GM23338 (cell line): ENCODE measurements at regions not wholly inside any gene's neighbourhood (a gene's known extent, or its start where the extent isn't known, plus 50 kb on each side); places are given as distances from the start of the nearest gene placed in this dataset.

Experiments
- ATAC-seq: fragments of 200-7000 bp; cut with Tn5 transposase; 3 replicates; pipeline ENCODE4 v1.9.1; 2020
- DNase-seq: peaks from one replicate; pipeline ENCODE4 v3.0.0-alpha.2; 2015; ENCODE audit warnings: low spot score
- H2AFZ ChIP-seq: fragments of 200-600 bp; sonication (generic); 2 replicates; pipeline ENCODE4 v1.8.0; 2016; ENCODE audit warnings: antibody characterized with exemption, mild to moderate bottlenecking, moderate library complexity
- H3F3A ChIP-seq: fragments of 200-600 bp; sonication (generic); replicated peaks from 2 replicates; pipeline ENCODE4 v1.8.0; 2017; ENCODE audit warnings: antibody characterized with exemption, mixed run types, low read depth
- H3K27ac ChIP-seq: fragments of 200-600 bp; sonication (generic); 2 replicates; pipeline ENCODE4 v1.6.1; 2016; ENCODE audit warnings: low read depth
- H3K27me3 ChIP-seq: fragments of 200-600 bp; sonication (generic); 2 replicates; pipeline ENCODE4 v1.8.0; 2016; ENCODE audit warnings: mild to moderate bottlenecking, mixed run types, moderate library complexity; ENCODE audit not compliant: insufficient read depth
- H3K36me3 ChIP-seq: fragments of 200-600 bp; sonication (generic); 2 replicates; pipeline ENCODE4 v1.8.0; 2016; ENCODE audit warnings: mild to moderate bottlenecking; ENCODE audit not compliant: insufficient read depth
- H3K4me1 ChIP-seq: fragments of 200-600 bp; sonication (generic); 2 replicates; pipeline ENCODE4 v1.8.0; 2016; ENCODE audit warnings: mild to moderate bottlenecking, moderate library complexity; ENCODE audit not compliant: insufficient read depth
- H3K4me2 ChIP-seq: fragments of 200-600 bp; sonication (generic); 2 replicates; pipeline ENCODE4 v1.7.1; 2017; ENCODE audit warnings: mixed run types
- H3K4me3 ChIP-seq: fragments of 200-600 bp; sonication (generic); 2 replicates; pipeline ENCODE4 v1.6.1; 2016; ENCODE audit warnings: mixed run types
- H3K79me2 ChIP-seq: fragments of 200-600 bp; sonication (generic); replicated peaks from 2 replicates; pipeline ENCODE4 v1.8.0; 2017; ENCODE audit warnings: mild to moderate bottlenecking; ENCODE audit not compliant: insufficient read depth
- H3K9me2 ChIP-seq: fragments of 200-600 bp; sonication (generic); 2 replicates; pipeline ENCODE4 v1.8.0; 2017; ENCODE audit not compliant: insufficient read depth
- H4K20me1 ChIP-seq: fragments of 200-600 bp; sonication (generic); replicated peaks from 2 replicates; pipeline ENCODE4 v1.8.0; 2017; ENCODE audit warnings: mild to moderate bottlenecking; ENCODE audit not compliant: insufficient read depth
- H3K27ac Mint-ChIP-seq: 2 replicates; pipeline ENCODE4 v1.8.0; 2020; ENCODE audit warnings: inconsistent platforms, mild to moderate bottlenecking, moderate library complexity, mixed read lengths
- H3K27me3 Mint-ChIP-seq: 3 replicates; pipeline ENCODE4 v1.8.0; 2022; ENCODE audit warnings: low read depth, mild to moderate bottlenecking, moderate library complexity, mixed read lengths, inconsistent platforms; ENCODE audit not compliant: insufficient read depth, poor library complexity
- H3K36me3 Mint-ChIP-seq: 3 replicates; pipeline ENCODE4 v1.8.0; 2021; ENCODE audit warnings: low read depth, mild to moderate bottlenecking, inconsistent platforms, moderate library complexity, mixed read lengths
- H3K4me1 Mint-ChIP-seq: 3 replicates; pipeline ENCODE4 v1.8.0; 2020; ENCODE audit warnings: mild to moderate bottlenecking, inconsistent platforms, mixed read lengths
- H3K4me3 Mint-ChIP-seq: 3 replicates; pipeline ENCODE4 v1.8.0; 2021; ENCODE audit warnings: moderate library complexity, mild to moderate bottlenecking, inconsistent platforms, mixed read lengths
- H3K9me3 Mint-ChIP-seq: 3 replicates; pipeline ENCODE4 v1.8.0; 2020; ENCODE audit warnings: moderate library complexity, mild to moderate bottlenecking, inconsistent platforms, mixed read lengths
- CREB1 ChIP-seq: fragments of 250-450 bp; sonication (Bioruptor Pico); IDR thresholded peaks from 2 replicates; pipeline ENCODE4 v1.5.0; 2020; ENCODE audit warnings: low read depth, mild to moderate bottlenecking, moderate library complexity
- ETS1 ChIP-seq: IDR thresholded peaks from 2 replicates; pipeline ENCODE4 v1.6.1; 2016; ENCODE audit warnings: antibody characterized with exemption
- EZH2 ChIP-seq: fragments of 200-600 bp; sonication (generic); IDR thresholded peaks from one replicate; pipeline ENCODE4 v1.8.0; 2017; ENCODE audit warnings: antibody characterized with exemption, mild to moderate bottlenecking, low read depth; ENCODE audit not compliant: unreplicated experiment
- EZH2phosphoT487 ChIP-seq: fragments of 200-600 bp; sonication (generic); IDR thresholded peaks from one replicate; pipeline ENCODE4 v1.8.1; 2018; ENCODE audit warnings: antibody characterized with exemption; ENCODE audit not compliant: unreplicated experiment
- JUNB ChIP-seq: IDR thresholded peaks from one replicate; pipeline ENCODE4 v1.6.1; 2016; ENCODE audit warnings: antibody characterized with exemption; ENCODE audit not compliant: unreplicated experiment
- NANOG ChIP-seq: IDR thresholded peaks from 2 replicates; pipeline ENCODE4 v1.6.1; 2016; ENCODE audit warnings: antibody characterized with exemption, borderline replicate concordance
- POLR2AphosphoS5 ChIP-seq: IDR thresholded peaks from 2 replicates; pipeline ENCODE4 v1.6.1; 2016; ENCODE audit warnings: antibody characterized with exemption, low read depth
- STAT1 ChIP-seq: IDR thresholded peaks from one replicate; pipeline ENCODE4 v1.6.1; 2016; ENCODE audit warnings: antibody characterized with exemption; ENCODE audit not compliant: unreplicated experiment
- ZNF114 ChIP-seq: fragments of 250-450 bp; sonication (Bioruptor Pico); IDR thresholded peaks from 2 replicates; pipeline ENCODE4 v1.5.0; 2020; ENCODE audit warnings: mild to moderate bottlenecking, moderate library complexity
- ZNF331 ChIP-seq: fragments of 250-450 bp; sonication (Bioruptor Pico); IDR thresholded peaks from 2 replicates; pipeline ENCODE4 v1.5.0; 2020; ENCODE audit warnings: low read depth, mild to moderate bottlenecking, moderate library complexity
- ZNF462 ChIP-seq: fragments of 250-450 bp; sonication (Bioruptor Pico); IDR thresholded peaks from 2 replicates; pipeline ENCODE4 v1.5.0; 2020; ENCODE audit warnings: mild to moderate bottlenecking, moderate library complexity
- TF ChIP-seq, protein P1 (sequence below): IDR thresholded peaks from one replicate; pipeline ENCODE4 v1.6.1; 2018; ENCODE audit warnings: antibody characterized with exemption; ENCODE audit not compliant: unreplicated experiment
- TF ChIP-seq, protein P2 (sequence below), 2 experiments: fragments of 200-600 bp in 1 of 2; sonication (generic) in 1 of 2; conservative IDR thresholded peaks; 2 replicates each; pipeline versions ENCODE4 v1.5.1 to v1.6.1; 2016 to 2017; ENCODE audit warnings: antibody characterized with exemption in 2 of 2, low read depth in 2 of 2, mild to moderate bottlenecking in 2 of 2, moderate library complexity in 1 of 2

- no peak for TF ChIP-seq ZNF114 (CRISPR knock-in tag)
- TF ChIP-seq EZH2phosphoT487, result no peak
- no peak for TF ChIP-seq STAT1
- no peak for TF ChIP-seq ETS1
- TF ChIP-seq NANOG, result no peak
- TF ChIP-seq POLR2AphosphoS5, result no peak
- TF ChIP-seq JUNB, result no peak
- TF ChIP-seq ZNF462 (CRISPR knock-in tag), result no peak
- TF ChIP-seq, protein P1, sequence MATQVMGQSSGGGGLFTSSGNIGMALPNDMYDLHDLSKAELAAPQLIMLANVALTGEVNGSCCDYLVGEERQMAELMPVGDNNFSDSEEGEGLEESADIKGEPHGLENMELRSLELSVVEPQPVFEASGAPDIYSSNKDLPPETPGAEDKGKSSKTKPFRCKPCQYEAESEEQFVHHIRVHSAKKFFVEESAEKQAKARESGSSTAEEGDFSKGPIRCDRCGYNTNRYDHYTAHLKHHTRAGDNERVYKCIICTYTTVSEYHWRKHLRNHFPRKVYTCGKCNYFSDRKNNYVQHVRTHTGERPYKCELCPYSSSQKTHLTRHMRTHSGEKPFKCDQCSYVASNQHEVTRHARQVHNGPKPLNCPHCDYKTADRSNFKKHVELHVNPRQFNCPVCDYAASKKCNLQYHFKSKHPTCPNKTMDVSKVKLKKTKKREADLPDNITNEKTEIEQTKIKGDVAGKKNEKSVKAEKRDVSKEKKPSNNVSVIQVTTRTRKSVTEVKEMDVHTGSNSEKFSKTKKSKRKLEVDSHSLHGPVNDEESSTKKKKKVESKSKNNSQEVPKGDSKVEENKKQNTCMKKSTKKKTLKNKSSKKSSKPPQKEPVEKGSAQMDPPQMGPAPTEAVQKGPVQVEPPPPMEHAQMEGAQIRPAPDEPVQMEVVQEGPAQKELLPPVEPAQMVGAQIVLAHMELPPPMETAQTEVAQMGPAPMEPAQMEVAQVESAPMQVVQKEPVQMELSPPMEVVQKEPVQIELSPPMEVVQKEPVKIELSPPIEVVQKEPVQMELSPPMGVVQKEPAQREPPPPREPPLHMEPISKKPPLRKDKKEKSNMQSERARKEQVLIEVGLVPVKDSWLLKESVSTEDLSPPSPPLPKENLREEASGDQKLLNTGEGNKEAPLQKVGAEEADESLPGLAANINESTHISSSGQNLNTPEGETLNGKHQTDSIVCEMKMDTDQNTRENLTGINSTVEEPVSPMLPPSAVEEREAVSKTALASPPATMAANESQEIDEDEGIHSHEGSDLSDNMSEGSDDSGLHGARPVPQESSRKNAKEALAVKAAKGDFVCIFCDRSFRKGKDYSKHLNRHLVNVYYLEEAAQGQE, result no peak
- TF ChIP-seq, protein P2, sequence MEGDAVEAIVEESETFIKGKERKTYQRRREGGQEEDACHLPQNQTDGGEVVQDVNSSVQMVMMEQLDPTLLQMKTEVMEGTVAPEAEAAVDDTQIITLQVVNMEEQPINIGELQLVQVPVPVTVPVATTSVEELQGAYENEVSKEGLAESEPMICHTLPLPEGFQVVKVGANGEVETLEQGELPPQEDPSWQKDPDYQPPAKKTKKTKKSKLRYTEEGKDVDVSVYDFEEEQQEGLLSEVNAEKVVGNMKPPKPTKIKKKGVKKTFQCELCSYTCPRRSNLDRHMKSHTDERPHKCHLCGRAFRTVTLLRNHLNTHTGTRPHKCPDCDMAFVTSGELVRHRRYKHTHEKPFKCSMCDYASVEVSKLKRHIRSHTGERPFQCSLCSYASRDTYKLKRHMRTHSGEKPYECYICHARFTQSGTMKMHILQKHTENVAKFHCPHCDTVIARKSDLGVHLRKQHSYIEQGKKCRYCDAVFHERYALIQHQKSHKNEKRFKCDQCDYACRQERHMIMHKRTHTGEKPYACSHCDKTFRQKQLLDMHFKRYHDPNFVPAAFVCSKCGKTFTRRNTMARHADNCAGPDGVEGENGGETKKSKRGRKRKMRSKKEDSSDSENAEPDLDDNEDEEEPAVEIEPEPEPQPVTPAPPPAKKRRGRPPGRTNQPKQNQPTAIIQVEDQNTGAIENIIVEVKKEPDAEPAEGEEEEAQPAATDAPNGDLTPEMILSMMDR (conservative IDR thresholded peaks at IDR 0.05; ENCODE audit: low read depth in 2 of 2), result no peak
- TF ChIP-seq CREB1 (CRISPR knock-in tag), result no peak
- no peak for TF ChIP-seq EZH2
- TF ChIP-seq ZNF331 (CRISPR knock-in tag), result no peak
- peaks cover 11% of the 10 kb centered on the region; the same call in 2 of the 3 replicates for H3K4me1 Mint-ChIP-seq
- peaks cover 4% of the 10 kb centered on the region for H3K27me3 Mint-ChIP-seq
- peaks cover 3% of the 10 kb centered on the region; the same call in 1 of the 3 replicates for H3K9me3 Mint-ChIP-seq
- no peak overlapping the region for H3K4me3 Mint-ChIP-seq
- no peak overlapping the region for H3K27ac Mint-ChIP-seq
- DNase-seq, result no peak
- Histone ChIP-seq H3K4me2 (no peak overlapping the region), H3K36me3 (no peaks in the 10 kb centered on the region), H2AFZ (no peak overlapping the region), H4K20me1 (no peaks in the 10 kb centered on the region), H3K4me3 (no peak overlapping the region), H3K27me3 (no peaks in the 10 kb centered on the region), H3K4me1 (no peaks in the 10 kb centered on the region), H3F3A (no peaks in the 10 kb centered on the region), H3K27ac (no peak overlapping the region), H3K79me2 (no peaks in the 10 kb centered on the region), H3K9me2 (no peaks in the 10 kb centered on the region)
- H3K36me3 Mint-ChIP-seq, result no peaks in the 10 kb centered on the region
- no peak for ATAC-seq
These were observed 517.5 kb downstream of the PREX1 start for GRCh38 chr20:48310305-48310704.
